ENCODE measurements at regions not wholly inside any gene's neighbourhood (a gene's known extent, or its start where the extent isn't known, plus 50 kb on each side); places are given as distances from the start of the nearest gene placed in this dataset.

GRCh38 chr3:64924961-64925360, 237.2 kb upstream of the ADAMTS9 start:
- Mint-ChIP-seq H3K9me3 (ENCODE audit: unreplicated experiment) (no peaks in the 10 kb centered on the region), H3K27ac (ENCODE audit: unreplicated experiment) (no peak overlapping the region), H3K36me3 (ENCODE audit: insufficient read depth, unreplicated experiment) (no peaks in the 10 kb centered on the region), H3K27me3 (ENCODE audit: insufficient read depth, unreplicated experiment) (no peaks in the 10 kb centered on the region), H3K4me3 (ENCODE audit: unreplicated experiment) (no peak overlapping the region), H3K4me1 (ENCODE audit: low read depth, unreplicated experiment) (no peaks in the 10 kb centered on the region)
- Histone ChIP-seq H3K9me3 (no peaks in the 10 kb centered on the region), H3K4me3 (ENCODE audit: low read depth, low read length) (no peak overlapping the region), H3K4me1 (no peaks in the 10 kb centered on the region), H3K36me3 (ENCODE audit: control insufficient read depth, insufficient read depth, low read length) (no peaks in the 10 kb centered on the region), H3K27me3 (replicated peaks; ENCODE audit: control insufficient read depth, insufficient read depth, low read length) (no peaks in the 10 kb centered on the region)
- TF ChIP-seq CTCF (IDR thresholded peaks at IDR 0.05; ENCODE audit: insufficient read depth in 1 of 2, low read depth in 1 of 2, low read length in 1 of 2, severe bottlenecking in 1 of 2, unreplicated experiment in 1 of 2): no peak
- no peak for DNase-seq
- POLR2A ChIA-PET: no interaction called here
- no TSS peak for BruUV-seq (replicated peaks)
- intact Hi-C loops (cut with micrococcal nuclease; ENCODE audit: unreplicated experiment): no loop called here
- CTCF ChIA-PET: no interaction called here

- no peak overlapping the region for H3K4me3 ChIP-seq (ENCODE audit: low read depth, low read length)
- intact Hi-C loops (cut with micrococcal nuclease; ENCODE audit: unreplicated experiment): no loop called here
- H3K36me3 ChIP-seq (ENCODE audit: control insufficient read depth, insufficient read depth, low read length): no peaks in the 10 kb centered on the region
- no peaks in the 10 kb centered on the region for H3K27me3 ChIP-seq (replicated peaks; ENCODE audit: control insufficient read depth, insufficient read depth, low read length)
- no peak overlapping the region for H3K4me3 Mint-ChIP-seq (ENCODE audit: unreplicated experiment)
- H3K4me1 Mint-ChIP-seq (ENCODE audit: low read depth, unreplicated experiment): peaks cover 5% of the 10 kb centered on the region
- H3K4me1 ChIP-seq: peaks cover 9% of the 10 kb centered on the region
- no peaks in the 10 kb centered on the region for H3K27me3 Mint-ChIP-seq (ENCODE audit: insufficient read depth, unreplicated experiment)
- no TSS peak for BruUV-seq (replicated peaks)
- no peak for TF ChIP-seq CTCF (IDR thresholded peaks at IDR 0.05; ENCODE audit: insufficient read depth in 1 of 2, low read depth in 1 of 2, low read length in 1 of 2, severe bottlenecking in 1 of 2, unreplicated experiment in 1 of 2)
- no peak for DNase-seq
- no peaks in the 10 kb centered on the region for H3K9me3 ChIP-seq
- ChIA-PET POLR2A (no interaction called here), CTCF (interaction anchor here (0.6 kb wide), 1 partner anchor 33 kb away, joined by 3 read pairs; no protein-coding TSS in a partner anchor)
- no peaks in the 10 kb centered on the region for H3K9me3 Mint-ChIP-seq (ENCODE audit: unreplicated experiment)
- H3K36me3 Mint-ChIP-seq (ENCODE audit: insufficient read depth, unreplicated experiment): no peaks in the 10 kb centered on the region
- H3K27ac Mint-ChIP-seq (ENCODE audit: unreplicated experiment): no peak overlapping the region
Measured at GRCh38 chr3:64922213-64922612, 234.4 kb upstream of the ADAMTS9 start.

GRCh38 chr3:64921281-64922065, 233.7 kb upstream of the ADAMTS9 start:
- no peak for DNase-seq
- Mint-ChIP-seq H3K4me3 (ENCODE audit: unreplicated experiment) (no peak overlapping the region), H3K9me3 (ENCODE audit: unreplicated experiment) (no peaks in the 10 kb centered on the region), H3K27me3 (ENCODE audit: insufficient read depth, unreplicated experiment) (no peaks in the 10 kb centered on the region), H3K36me3 (ENCODE audit: insufficient read depth, unreplicated experiment) (no peaks in the 10 kb centered on the region), H3K4me1 (ENCODE audit: low read depth, unreplicated experiment) (peaks cover 5% of the 10 kb centered on the region), H3K27ac (ENCODE audit: unreplicated experiment) (no peak overlapping the region)
- Histone ChIP-seq H3K4me1 (peaks cover 9% of the 10 kb centered on the region), H3K36me3 (ENCODE audit: control insufficient read depth, insufficient read depth, low read length) (no peaks in the 10 kb centered on the region), H3K9me3 (no peaks in the 10 kb centered on the region), H3K4me3 (ENCODE audit: low read depth, low read length) (no peak overlapping the region), H3K27me3 (replicated peaks; ENCODE audit: control insufficient read depth, insufficient read depth, low read length) (no peaks in the 10 kb centered on the region)
- CTCF ChIA-PET: interaction anchor here (0.6 kb wide), 1 partner anchor 34 kb away, joined by 3 read pairs; no protein-coding TSS in a partner anchor
- no peak for TF ChIP-seq CTCF (IDR thresholded peaks at IDR 0.05; ENCODE audit: insufficient read depth in 1 of 2, low read depth in 1 of 2, low read length in 1 of 2, severe bottlenecking in 1 of 2, unreplicated experiment in 1 of 2)
- intact Hi-C loops (cut with micrococcal nuclease; ENCODE audit: unreplicated experiment): no loop called here
- BruUV-seq (replicated peaks): no TSS peak
- POLR2A ChIA-PET: no interaction called here

All from Caco-2 (cell line).